Endothelial cell of umbilical vein (primary cell): ENCODE measurements at regions not wholly inside any gene's neighbourhood (a gene's known extent, or its start where the extent isn't known, plus 50 kb on each side); places are given as distances from the start of the nearest gene placed in this dataset.

Experiments used
- BruUV-seq: library from RNA; stranded (reverse); fragments of 400-500 nt; replicated peaks from 2 replicates; lab custom pipeline; 2021; lab: Mats Ljungman, UMichigan
- CTCF ChIA-PET: fragments of 300-600, 350-600 bp; sonication (Branson Sonifier 250); formaldehyde crosslinking; loops from one replicate; lab custom pipeline; 2021; ENCODE audit warnings: antibody characterized with exemption, inconsistent platforms; lab: Charles Lee
- POLR2A ChIA-PET: fragments of 300-600, 350-600 bp; sonication (Branson Sonifier 250); formaldehyde crosslinking; loops from one replicate; lab custom pipeline; 2021; ENCODE audit warnings: antibody characterized with exemption, inconsistent platforms; lab: Charles Lee
- DNase-seq: peaks from one replicate; pipeline ENCODE4 v3.0.0-alpha.2; 2011; ENCODE audit warnings: low read depth, low spot score
- FAIRE-seq: peaks from 2 replicates; lab custom pipeline; 2011; peaks lifted over from hg19 to GRCh38; lab: Jason Lieb, UNC
- H2AFZ ChIP-seq: 2 replicates; pipeline ENCODE4 v1.6.0; 2012; ENCODE audit warnings: low read depth, low read length, control low read depth, inconsistent platforms
- H3K27ac ChIP-seq: 2 replicates; pipeline ENCODE4 v1.5.1; 2011; ENCODE audit warnings: low read depth, mild to moderate bottlenecking, control low read depth, low read length, moderate library complexity; ENCODE audit not compliant: insufficient read depth
- H3K27me3 ChIP-seq, 2 experiments: 2 replicates each; pipeline versions ENCODE4 v1.6.0 to v1.6.1; 2011; ENCODE audit warnings: low read length in 2 of 2, mixed read lengths in 1 of 2; ENCODE audit not compliant: control insufficient read depth in 2 of 2, insufficient read depth in 2 of 2
- H3K36me3 ChIP-seq, 2 experiments: 2 replicates in 1 of 2; 3 replicates in 1 of 2; pipeline ENCODE4 v1.5.1; 2011; ENCODE audit warnings: low read length in 2 of 2, mild to moderate bottlenecking in 1 of 2, moderate library complexity in 1 of 2; ENCODE audit not compliant: control insufficient read depth in 2 of 2, insufficient read depth in 2 of 2; ENCODE audit errors: extremely low read depth in 1 of 2
- H3K4me1 ChIP-seq: 3 replicates; pipeline ENCODE4 v1.5.1; 2011; ENCODE audit warnings: mild to moderate bottlenecking, low read length; ENCODE audit not compliant: control insufficient read depth, insufficient read depth; ENCODE audit errors: extremely low read depth
- H3K4me2 ChIP-seq: 2 replicates; pipeline ENCODE4 v1.6.1; 2011; ENCODE audit warnings: low read length, control low read depth, mixed read lengths; ENCODE audit not compliant: insufficient read depth
- H3K4me3 ChIP-seq, 3 experiments: fragments of 200-600 bp in 1 of 3; sonication (generic), shearing (Covaris generic) in 1 of 3; replicated peaks in 1 of 3; 2 replicates each; pipeline ENCODE4 v1.5.1; 2011 to 2016; ENCODE audit warnings: control low read depth in 3 of 3, low read length in 3 of 3, mild to moderate bottlenecking in 2 of 3, inconsistent platforms in 1 of 3, low read depth in 1 of 3, moderate library complexity in 1 of 3; ENCODE audit not compliant: insufficient read depth in 1 of 3
- H3K79me2 ChIP-seq: 2 replicates; pipeline ENCODE4 v1.6.0; 2012; ENCODE audit warnings: low read length, inconsistent platforms; ENCODE audit not compliant: control insufficient read depth, insufficient read depth
- H3K9ac ChIP-seq: replicated peaks from 2 replicates; pipeline ENCODE3; 2011; ENCODE audit warnings: low read length, control low read depth; ENCODE audit not compliant: insufficient read depth; ENCODE audit errors: extremely low read depth
- H3K9me1 ChIP-seq: replicated peaks from 3 replicates; pipeline ENCODE4 v1.6.0; 2011; ENCODE audit warnings: mild to moderate bottlenecking, low read length; ENCODE audit not compliant: control insufficient read depth, insufficient read depth; ENCODE audit errors: extremely low read depth
- H3K9me3 ChIP-seq: replicated peaks from 2 replicates; pipeline ENCODE4 v1.5.1; 2012; ENCODE audit warnings: low read length, inconsistent platforms; ENCODE audit not compliant: control insufficient read depth, insufficient read depth
- H4K20me1 ChIP-seq: replicated peaks from 2 replicates; pipeline ENCODE3; 2011; ENCODE audit warnings: mild to moderate bottlenecking, low read length; ENCODE audit not compliant: control insufficient read depth, insufficient read depth; ENCODE audit errors: extremely low read depth
- EZH2 ChIP-seq: IDR thresholded peaks from 2 replicates; pipeline ENCODE4 v1.6.1; 2012; ENCODE audit warnings: borderline replicate concordance, low read depth, mild to moderate bottlenecking, moderate library complexity, low read length, inconsistent platforms; ENCODE audit not compliant: severe bottlenecking
- FOS ChIP-seq: IDR thresholded peaks from 2 replicates; pipeline ENCODE4 v1.6.1; 2011; ENCODE audit warnings: mild to moderate bottlenecking, low read length, moderate library complexity, borderline replicate concordance; ENCODE audit not compliant: insufficient read depth
- GATA2 ChIP-seq: IDR thresholded peaks from 2 replicates; pipeline ENCODE4 v1.7.0; 2011; ENCODE audit warnings: low read depth, mild to moderate bottlenecking, moderate library complexity, mixed read lengths, low read length; ENCODE audit not compliant: insufficient read length, insufficient read depth
- JUN ChIP-seq: IDR thresholded peaks from 2 replicates; pipeline ENCODE4 v1.6.1; 2011; ENCODE audit warnings: borderline replicate concordance, low read depth; ENCODE audit not compliant: insufficient read length, insufficient read depth
- MYC ChIP-seq: IDR thresholded peaks from one replicate; pipeline ENCODE4 v1.6.1; 2011; ENCODE audit warnings: mild to moderate bottlenecking, low read depth, low read length
- POLR2A ChIP-seq: IDR thresholded peaks from 2 replicates; pipeline ENCODE4 v1.6.1; 2012; ENCODE audit warnings: low read depth, mild to moderate bottlenecking, control low read depth, low read length
- POLR2AphosphoS5 ChIP-seq: IDR thresholded peaks from 2 replicates; pipeline ENCODE4 v1.6.1; 2012; ENCODE audit warnings: low read depth, mild to moderate bottlenecking, control low read depth, low read length, moderate library complexity; ENCODE audit not compliant: insufficient read depth
- dilution Hi-C: fragments of 300-500 bp; cut with MboI; formaldehyde crosslinking; loops from one replicate; pipeline ENCODE4 v1.15.0; 2019; ENCODE audit warnings: low sequenced_read_pairs; ENCODE audit not compliant: extremely low pct_ligation_motif_present
- intact Hi-C: fragments of 100-400 bp; cut with micrococcal nuclease; formaldehyde crosslinking; loops from one replicate; pipeline ENCODE4 v1.10.0; 2022
- TF ChIP-seq, protein P1 (sequence below), 2 donors: IDR thresholded peaks; 1 replicate in 1 of 2; 2 replicates in 1 of 2; pipeline ENCODE4 v1.5.1; 2011; ENCODE audit warnings: low read length in 2 of 2, mild to moderate bottlenecking in 2 of 2, moderate library complexity in 2 of 2, control low read depth in 1 of 2, inconsistent platforms in 1 of 2, low read depth in 1 of 2; ENCODE audit not compliant: insufficient read depth in 1 of 2; ENCODE audit errors: extremely low read depth in 1 of 2
- TF ChIP-seq, protein P2 (sequence below): IDR thresholded peaks from 2 replicates; pipeline ENCODE4 v1.6.1; 2011; ENCODE audit not compliant: insufficient read depth, insufficient read length

DNA sequence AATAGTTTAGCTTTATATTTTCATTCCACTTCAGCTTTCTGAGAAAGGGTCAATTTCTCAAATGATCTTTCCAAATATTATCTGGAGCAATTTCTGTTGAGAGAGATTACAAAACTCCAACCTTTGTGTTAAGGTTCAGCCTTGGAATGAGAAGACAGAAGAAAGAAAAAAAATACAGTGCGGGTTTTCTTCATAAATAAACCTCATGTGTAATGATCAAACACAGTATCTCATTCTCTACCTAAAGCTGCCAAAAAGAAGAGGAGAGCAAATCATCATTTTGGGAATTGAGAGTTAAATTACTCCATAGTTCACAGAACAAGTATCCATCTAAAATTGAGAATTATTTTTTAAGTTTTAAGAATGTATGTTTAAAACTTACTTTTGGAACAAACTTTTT is 420.5 kb downstream of the KLF5 start:
- Histone ChIP-seq H3K9ac (no peak overlapping the region), H3K27me3 (no peaks in the 10 kb centered on the region), H3K9me1 (peaks cover 3% of the 10 kb centered on the region), H2AFZ (no peak overlapping the region), H3K4me2 (no peak overlapping the region), H3K4me1 (no peaks in the 10 kb centered on the region), H3K27ac (no peak overlapping the region), H3K36me3 (no peaks in the 10 kb centered on the region), H3K4me3 (no peak overlapping the region), H3K9me3 (no peaks in the 10 kb centered on the region), H4K20me1 (no peaks in the 10 kb centered on the region), H3K79me2 (no peaks in the 10 kb centered on the region)
- POLR2A ChIA-PET = no interaction called here
- intact Hi-C loops (no loop called here), dilution Hi-C loops (no loop called here)
- no peak for FAIRE-seq
- TF ChIP-seq POLR2A = no peak
- TF ChIP-seq EZH2 = no peak
- TF ChIP-seq, protein P1, sequence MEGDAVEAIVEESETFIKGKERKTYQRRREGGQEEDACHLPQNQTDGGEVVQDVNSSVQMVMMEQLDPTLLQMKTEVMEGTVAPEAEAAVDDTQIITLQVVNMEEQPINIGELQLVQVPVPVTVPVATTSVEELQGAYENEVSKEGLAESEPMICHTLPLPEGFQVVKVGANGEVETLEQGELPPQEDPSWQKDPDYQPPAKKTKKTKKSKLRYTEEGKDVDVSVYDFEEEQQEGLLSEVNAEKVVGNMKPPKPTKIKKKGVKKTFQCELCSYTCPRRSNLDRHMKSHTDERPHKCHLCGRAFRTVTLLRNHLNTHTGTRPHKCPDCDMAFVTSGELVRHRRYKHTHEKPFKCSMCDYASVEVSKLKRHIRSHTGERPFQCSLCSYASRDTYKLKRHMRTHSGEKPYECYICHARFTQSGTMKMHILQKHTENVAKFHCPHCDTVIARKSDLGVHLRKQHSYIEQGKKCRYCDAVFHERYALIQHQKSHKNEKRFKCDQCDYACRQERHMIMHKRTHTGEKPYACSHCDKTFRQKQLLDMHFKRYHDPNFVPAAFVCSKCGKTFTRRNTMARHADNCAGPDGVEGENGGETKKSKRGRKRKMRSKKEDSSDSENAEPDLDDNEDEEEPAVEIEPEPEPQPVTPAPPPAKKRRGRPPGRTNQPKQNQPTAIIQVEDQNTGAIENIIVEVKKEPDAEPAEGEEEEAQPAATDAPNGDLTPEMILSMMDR (IDR thresholded peaks at IDR 0.05; ENCODE audit: extremely low read depth in 1 of 2, insufficient read depth in 1 of 2, low read depth in 1 of 2, low read length in 2 of 2) = no peak
- no peak for TF ChIP-seq FOS
- no peak for TF ChIP-seq POLR2AphosphoS5
- TF ChIP-seq, protein P2, sequence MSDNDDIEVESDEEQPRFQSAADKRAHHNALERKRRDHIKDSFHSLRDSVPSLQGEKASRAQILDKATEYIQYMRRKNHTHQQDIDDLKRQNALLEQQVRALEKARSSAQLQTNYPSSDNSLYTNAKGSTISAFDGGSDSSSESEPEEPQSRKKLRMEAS = no peak
- no peak for TF ChIP-seq JUN
- BruUV-seq = no TSS peak
- no peak for DNase-seq
- CTCF ChIA-PET = no interaction called here

DNA sequence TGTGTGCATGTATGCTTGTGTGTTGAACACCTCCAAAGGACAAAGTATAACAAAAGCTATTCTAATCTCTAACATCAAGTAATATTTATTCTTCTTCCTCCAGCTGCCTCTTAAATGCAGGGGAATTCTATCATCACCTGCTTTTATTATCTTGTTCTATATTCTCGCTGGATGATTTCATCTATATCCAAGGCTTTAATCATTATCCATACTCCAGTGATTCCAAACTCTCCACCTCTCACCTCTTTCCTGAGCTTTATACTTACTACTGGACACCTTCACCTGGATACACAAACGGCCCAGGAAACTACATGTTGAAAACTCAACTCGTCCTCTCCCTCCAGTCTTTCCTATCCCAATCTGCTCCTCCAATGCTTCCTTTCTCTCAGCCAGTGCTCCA is 418.6 kb downstream of the KLF5 start:
- intact Hi-C loops = no loop called here

More for the DNA sequence above, 418.6 kb downstream of the KLF5 start:
- no peaks in the 10 kb centered on the region for H3K4me1 ChIP-seq
- H3K9me3 ChIP-seq = no peaks in the 10 kb centered on the region
- DNase-seq (no peak), FAIRE-seq (no peak)
- no peaks in the 10 kb centered on the region for H3K27me3 ChIP-seq
- no peaks in the 10 kb centered on the region for H4K20me1 ChIP-seq
- no TSS peak for BruUV-seq
- peaks cover 3% of the 10 kb centered on the region for H3K9me1 ChIP-seq
- H3K4me3 ChIP-seq = no peak overlapping the region
- ChIA-PET CTCF (no interaction called here), POLR2A (no interaction called here)
- dilution Hi-C loops = no loop called here
- no peaks in the 10 kb centered on the region for H3K79me2 ChIP-seq
- H2AFZ ChIP-seq = no peak overlapping the region
- no peak overlapping the region for H3K9ac ChIP-seq
- TF ChIP-seq, protein P2 = no peak
- TF ChIP-seq EZH2 (no peak), POLR2AphosphoS5 (no peak), MYC (no peak), FOS (no peak), POLR2A (no peak), JUN (no peak), GATA2 (no peak)
- TF ChIP-seq, protein P1 (IDR thresholded peaks at IDR 0.05; ENCODE audit: extremely low read depth in 1 of 2, insufficient read depth in 1 of 2, low read depth in 1 of 2, low read length in 2 of 2) = no peak
- no peaks in the 10 kb centered on the region for H3K36me3 ChIP-seq
- no peak overlapping the region for H3K27ac ChIP-seq
- H3K4me2 ChIP-seq = no peak overlapping the region
